K562 (cell line): ENCODE measurements at regions not wholly inside any gene's neighbourhood (a gene's known extent, or its start where the extent isn't known, plus 50 kb on each side); places are given as distances from the start of the nearest gene placed in this dataset.

Source experiments
- ATAC-seq: fragments of 200-7000 bp; cut with Tn5 transposase; 3 replicates; pipeline ENCODE4 v1.9.1; 2020; ENCODE audit warnings: moderate library complexity
- BruUV-seq: library from RNA; stranded (reverse); fragments of 400-500 nt; replicated peaks from 2 replicates; lab custom pipeline; 2021; lab: Mats Ljungman, UMichigan
- CTCF ChIA-PET: fragments of 300-600 bp; formaldehyde crosslinking; extraction: SDS; loops from one replicate; lab custom pipeline; 2021; ENCODE audit warnings: low intra/inter-chr PET ratio; lab: Yijun Ruan, JAX
- POLR2A ChIA-PET: fragments of 300-600, 350-650 bp; sonication (Branson Sonifier 250); formaldehyde crosslinking; extraction: SDS; loops from one replicate; lab custom pipeline; 2021; ENCODE audit warnings: antibody characterized with exemption, inconsistent platforms; lab: Yijun Ruan, JAX
- DNase-seq, 4 experiments: peaks; one replicate each; pipeline versions ENCODE4 v3.0.0 to v3.0.0-alpha.2; 2011 to 2018; ENCODE audit warnings: low spot score in 3 of 4, mixed read lengths in 3 of 4; ENCODE audit errors: extremely low read depth in 1 of 4
- FAIRE-seq: peaks from 2 replicates; lab custom pipeline; 2011; peaks lifted over from hg19 to GRCh38; lab: Jason Lieb, UNC
- H2AFZ ChIP-seq: 2 replicates; pipeline ENCODE4 v1.6.0; 2011; ENCODE audit warnings: low read depth, low read length, control low read depth, inconsistent platforms
- H3K27ac ChIP-seq: fragments of 200-600 bp; 3 replicates; pipeline ENCODE4 v1.8.0; 2011; ENCODE audit warnings: low read depth, mild to moderate bottlenecking, control low read depth, inconsistent platforms, low read length, moderate library complexity, mixed read lengths; ENCODE audit errors: extremely low read depth
- H3K27me3 ChIP-seq, 2 experiments: fragments of 300-600 bp in 1 of 2; 2 replicates in 1 of 2; 3 replicates in 1 of 2; pipeline versions ENCODE4 v1.6.0 to v1.8.0; 2011; ENCODE audit warnings: inconsistent platforms in 2 of 2, low read length in 2 of 2, mild to moderate bottlenecking in 1 of 2, mixed read lengths in 1 of 2, moderate library complexity in 1 of 2; ENCODE audit not compliant: control insufficient read depth in 2 of 2, insufficient read depth in 2 of 2
- H3K36me3 ChIP-seq: fragments of 300-600 bp; 3 replicates; pipeline ENCODE4 v1.8.0; 2011; ENCODE audit warnings: mild to moderate bottlenecking, low read length, inconsistent platforms; ENCODE audit not compliant: control insufficient read depth, insufficient read depth
- H3K4me1 ChIP-seq, 2 experiments: fragments of 200-600 bp in 1 of 2; replicated peaks in 1 of 2; 2 replicates in 1 of 2; 3 replicates in 1 of 2; pipeline versions ENCODE4 v1.5.1 to v1.8.0; 2011; ENCODE audit warnings: inconsistent platforms in 2 of 2, low read length in 2 of 2, mild to moderate bottlenecking in 1 of 2, mixed read lengths in 1 of 2, moderate library complexity in 1 of 2; ENCODE audit not compliant: control insufficient read depth in 2 of 2, insufficient read depth in 2 of 2
- H3K4me2 ChIP-seq: 2 replicates; pipeline ENCODE4 v1.6.1; 2011; ENCODE audit warnings: low read length, control low read depth, inconsistent platforms, mixed read lengths; ENCODE audit not compliant: insufficient read depth
- H3K4me3 ChIP-seq: fragments of 200-600 bp; sonication (generic), shearing (Covaris generic); 2 replicates; pipeline ENCODE4 v1.5.1; 2016; ENCODE audit warnings: control low read depth, inconsistent platforms
- H3K79me2 ChIP-seq: fragments of 200-600 bp; 3 replicates; pipeline ENCODE4 v1.8.0; 2011; ENCODE audit warnings: low read length, inconsistent platforms; ENCODE audit not compliant: control insufficient read depth, insufficient read depth
- H3K9ac ChIP-seq, 2 experiments: 2 replicates each; pipeline versions ENCODE4 v1.6.0 to v1.6.1; 2011; ENCODE audit warnings: low read depth in 2 of 2, low read length in 2 of 2, control low read depth in 1 of 2, inconsistent platforms in 1 of 2, mild to moderate bottlenecking in 1 of 2, mixed read lengths in 1 of 2; ENCODE audit not compliant: insufficient read depth in 1 of 2
- H3K9me1 ChIP-seq: one replicate; pipeline ENCODE4 v1.6.0; 2011; ENCODE audit warnings: inconsistent platforms, mild to moderate bottlenecking, low read length, moderate library complexity; ENCODE audit not compliant: control insufficient read depth, insufficient read depth
- H3K9me3 ChIP-seq: replicated peaks from 2 replicates; pipeline ENCODE4 v1.5.1; 2011; ENCODE audit warnings: low read depth, low read length, inconsistent platforms; ENCODE audit not compliant: control insufficient read depth, insufficient read depth
- H4K20me1 ChIP-seq: replicated peaks from 2 replicates; pipeline ENCODE4 v1.6.1; 2011; ENCODE audit warnings: low read length, inconsistent platforms, mixed read lengths; ENCODE audit not compliant: control insufficient read depth, insufficient read depth
- CHD1 ChIP-seq: fragments of 200-600 bp; sonication (generic); IDR thresholded peaks from one replicate; pipeline ENCODE4 v1.6.1; 2012; ENCODE audit warnings: mild to moderate bottlenecking, moderate library complexity, low read length, inconsistent platforms
- NFIC ChIP-seq: fragments of 450-650 bp; IDR thresholded peaks from 2 replicates; pipeline ENCODE4 v1.6.1; 2017; ENCODE audit warnings: mild to moderate bottlenecking, inconsistent platforms
- RAD21 ChIP-seq, 2 experiments: fragments of 250-450 bp in 1 of 2; fragments of 450-650 bp in 1 of 2; sonication (Bioruptor Pico) in 1 of 2; formaldehyde crosslinking in 1 of 2; IDR thresholded peaks in 1 of 2; conservative IDR thresholded peaks in 1 of 2; 2 replicates each; pipeline versions ENCODE4 v1.4.0 to v1.8.0; 2020 to 2022; ENCODE audit warnings: mild to moderate bottlenecking in 2 of 2, moderate library complexity in 1 of 2
- WGBS: fragments of 100-300 bp; shearing (Covaris generic); methylation state at CpG from one replicate; pipeline ENCODE4 v1.1.6; 2016; ENCODE audit warnings: low coverage, mixed read lengths; ENCODE audit not compliant: insufficient coverage; ENCODE audit errors: missing lambda C conversion rate; 5-methylcytosine and 5-hydroxymethylcytosine counted together
- in situ Hi-C: fragments of 300-500 bp; cut with MboI; formaldehyde crosslinking; loops from 4 replicates; pipeline ENCODE4 v1.15.0; 2018; ENCODE audit warnings: inconsistent platforms, mixed read lengths
- intact Hi-C: fragments of 100-400 bp; cut with micrococcal nuclease; formaldehyde crosslinking; loops from 2 replicates; pipeline ENCODE4 v1.14.2; 2022
- TF ChIP-seq, protein P1 (sequence below): fragments of 250-450 bp; sonication (Bioruptor Pico); IDR thresholded peaks from 2 replicates; pipeline ENCODE4 v1.5.0; 2021
- TF ChIP-seq, protein P2 (sequence below): fragments of 450-650 bp; IDR thresholded peaks from 2 replicates; pipeline ENCODE4 v1.7.0; 2016; ENCODE audit warnings: borderline replicate concordance

DNA sequence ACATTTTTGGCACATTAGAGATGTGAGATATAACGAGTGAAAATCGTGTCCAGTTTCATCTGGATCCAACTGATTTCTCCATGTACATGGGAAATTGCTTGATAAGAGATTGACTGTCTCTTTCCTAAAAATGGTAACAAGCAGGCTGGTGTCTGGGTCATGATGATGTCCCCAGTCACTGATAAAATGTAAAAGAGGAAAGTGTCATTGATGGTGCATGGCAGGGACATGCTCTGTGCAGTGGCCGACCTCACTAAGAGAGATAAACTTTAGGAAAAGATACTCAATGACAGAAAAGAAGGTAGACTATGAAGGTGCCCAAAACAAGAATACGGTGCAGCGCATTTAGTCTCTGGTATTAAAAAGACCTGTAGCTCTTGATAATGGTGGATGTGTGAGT is 1517.5 kb downstream of the RPIA start:
- TF ChIP-seq NFIC (no peak), CHD1 (no peak), RAD21 (CRISPR knock-in tag; conservative IDR thresholded peaks at IDR 0.05 in 1 of 2, IDR thresholded peaks at IDR 0.05 in 1 of 2) (no peak)
- TF ChIP-seq, protein P1, sequence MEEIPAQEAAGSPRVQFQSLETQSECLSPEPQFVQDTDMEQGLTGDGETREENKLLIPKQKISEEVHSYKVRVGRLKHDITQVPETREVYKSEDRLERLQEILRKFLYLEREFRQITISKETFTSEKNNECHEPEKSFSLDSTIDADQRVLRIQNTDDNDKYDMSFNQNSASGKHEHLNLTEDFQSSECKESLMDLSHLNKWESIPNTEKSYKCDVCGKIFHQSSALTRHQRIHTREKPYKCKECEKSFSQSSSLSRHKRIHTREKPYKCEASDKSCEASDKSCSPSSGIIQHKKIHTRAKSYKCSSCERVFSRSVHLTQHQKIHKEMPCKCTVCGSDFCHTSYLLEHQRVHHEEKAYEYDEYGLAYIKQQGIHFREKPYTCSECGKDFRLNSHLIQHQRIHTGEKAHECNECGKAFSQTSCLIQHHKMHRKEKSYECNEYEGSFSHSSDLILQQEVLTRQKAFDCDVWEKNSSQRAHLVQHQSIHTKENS (CRISPR knock-in tag), result no peak
- TF ChIP-seq, protein P2, sequence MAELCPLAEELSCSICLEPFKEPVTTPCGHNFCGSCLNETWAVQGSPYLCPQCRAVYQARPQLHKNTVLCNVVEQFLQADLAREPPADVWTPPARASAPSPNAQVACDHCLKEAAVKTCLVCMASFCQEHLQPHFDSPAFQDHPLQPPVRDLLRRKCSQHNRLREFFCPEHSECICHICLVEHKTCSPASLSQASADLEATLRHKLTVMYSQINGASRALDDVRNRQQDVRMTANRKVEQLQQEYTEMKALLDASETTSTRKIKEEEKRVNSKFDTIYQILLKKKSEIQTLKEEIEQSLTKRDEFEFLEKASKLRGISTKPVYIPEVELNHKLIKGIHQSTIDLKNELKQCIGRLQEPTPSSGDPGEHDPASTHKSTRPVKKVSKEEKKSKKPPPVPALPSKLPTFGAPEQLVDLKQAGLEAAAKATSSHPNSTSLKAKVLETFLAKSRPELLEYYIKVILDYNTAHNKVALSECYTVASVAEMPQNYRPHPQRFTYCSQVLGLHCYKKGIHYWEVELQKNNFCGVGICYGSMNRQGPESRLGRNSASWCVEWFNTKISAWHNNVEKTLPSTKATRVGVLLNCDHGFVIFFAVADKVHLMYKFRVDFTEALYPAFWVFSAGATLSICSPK, result no peak
- FAIRE-seq (no peak), ATAC-seq (no peak), DNase-seq (no peak)
- no peak overlapping the region for H3K4me2 ChIP-seq
- H3K9me1 ChIP-seq, result no peaks in the 10 kb centered on the region
- ChIA-PET POLR2A (no interaction called here), CTCF (no interaction called here)
- no peaks in the 10 kb centered on the region for H3K36me3 ChIP-seq
- no peak overlapping the region for H3K9ac ChIP-seq
- H3K4me1 ChIP-seq, result no peaks in the 10 kb centered on the region
- H3K79me2 ChIP-seq, result no peaks in the 10 kb centered on the region
- in situ Hi-C loops (loop anchor here (10.0 to 25.0 kb wide), 2 partner anchors 147 to 176 kb away; no protein-coding TSS in a partner anchor), intact Hi-C loops (no loop called here)
- H4K20me1 ChIP-seq, result no peaks in the 10 kb centered on the region
- no peaks in the 10 kb centered on the region for H3K27me3 ChIP-seq
- H3K9me3 ChIP-seq, result no peaks in the 10 kb centered on the region
- H2AFZ ChIP-seq, result no peak overlapping the region
- no peak overlapping the region for H3K4me3 ChIP-seq
- no peak overlapping the region for H3K27ac ChIP-seq
- 0% methylated on average over 5 of the region's 5 CpGs for WGBS
- BruUV-seq, result no TSS peak
